GM12891 (cell line): ENCODE measurements at regions not wholly inside any gene's neighbourhood (a gene's known extent, or its start where the extent isn't known, plus 50 kb on each side); places are given as distances from the start of the nearest gene placed in this dataset.

Experiments
- POLR2A ChIP-seq: IDR thresholded peaks from 2 replicates; pipeline ENCODE4 v1.6.1; 2011; ENCODE audit warnings: low read depth, low read length, control low read depth
- SPI1 ChIP-seq: IDR thresholded peaks from 2 replicates; pipeline ENCODE4 v1.6.1; 2011; ENCODE audit warnings: low read depth, low read length, control low read depth
- TAF1 ChIP-seq: IDR thresholded peaks from 2 replicates; pipeline ENCODE4 v1.6.1; 2011; ENCODE audit warnings: low read depth, low read length, control low read depth

- no peak for TF ChIP-seq POLR2A
- no peak for TF ChIP-seq SPI1
- TF ChIP-seq TAF1 = no peak
Observed at GRCh38 chr6:63446405-63446804, 125.9 kb upstream of the LOC128125822 start.
